Neural progenitor cell (in vitro differentiated cells): ENCODE measurements at regions not wholly inside any gene's neighbourhood (a gene's known extent, or its start where the extent isn't known, plus 50 kb on each side); places are given as distances from the start of the nearest gene placed in this dataset.

Experiments used
- EZH2 ChIP-seq: fragments of 200-600 bp; sonication (generic); IDR thresholded peaks from 2 replicates; pipeline ENCODE4 v1.6.1; 2017; ENCODE audit warnings: antibody characterized with exemption, mild to moderate bottlenecking, moderate library complexity
- TF ChIP-seq, protein P1 (sequence below): fragments of 200-600 bp; sonication (generic); IDR thresholded peaks from 2 replicates; pipeline ENCODE4 v1.5.1; 2017; ENCODE audit warnings: antibody characterized with exemption, mild to moderate bottlenecking

DNA sequence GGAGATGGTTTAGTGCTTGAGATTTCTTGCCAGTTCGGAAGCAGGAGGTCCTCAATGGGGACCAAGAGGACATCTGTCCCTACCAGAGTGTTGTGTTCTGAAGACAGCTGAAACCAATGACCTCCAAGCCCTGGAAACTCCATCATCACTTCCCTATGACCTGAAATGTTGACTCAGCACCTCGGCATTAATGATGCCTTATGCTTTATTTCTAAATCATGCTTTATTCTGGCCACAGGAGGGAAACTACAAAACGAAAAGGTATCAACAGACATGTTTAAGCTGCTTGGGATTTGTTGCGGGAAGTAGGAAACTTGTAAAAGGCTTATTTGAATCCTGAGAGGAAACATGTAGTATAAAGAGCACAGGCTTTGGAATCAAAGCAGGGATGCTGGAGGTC lies 389.1 kb upstream of the CHD6 start:
- TF ChIP-seq, protein P1, sequence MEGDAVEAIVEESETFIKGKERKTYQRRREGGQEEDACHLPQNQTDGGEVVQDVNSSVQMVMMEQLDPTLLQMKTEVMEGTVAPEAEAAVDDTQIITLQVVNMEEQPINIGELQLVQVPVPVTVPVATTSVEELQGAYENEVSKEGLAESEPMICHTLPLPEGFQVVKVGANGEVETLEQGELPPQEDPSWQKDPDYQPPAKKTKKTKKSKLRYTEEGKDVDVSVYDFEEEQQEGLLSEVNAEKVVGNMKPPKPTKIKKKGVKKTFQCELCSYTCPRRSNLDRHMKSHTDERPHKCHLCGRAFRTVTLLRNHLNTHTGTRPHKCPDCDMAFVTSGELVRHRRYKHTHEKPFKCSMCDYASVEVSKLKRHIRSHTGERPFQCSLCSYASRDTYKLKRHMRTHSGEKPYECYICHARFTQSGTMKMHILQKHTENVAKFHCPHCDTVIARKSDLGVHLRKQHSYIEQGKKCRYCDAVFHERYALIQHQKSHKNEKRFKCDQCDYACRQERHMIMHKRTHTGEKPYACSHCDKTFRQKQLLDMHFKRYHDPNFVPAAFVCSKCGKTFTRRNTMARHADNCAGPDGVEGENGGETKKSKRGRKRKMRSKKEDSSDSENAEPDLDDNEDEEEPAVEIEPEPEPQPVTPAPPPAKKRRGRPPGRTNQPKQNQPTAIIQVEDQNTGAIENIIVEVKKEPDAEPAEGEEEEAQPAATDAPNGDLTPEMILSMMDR, result no peak
- TF ChIP-seq EZH2, result no peak
